Activated naive CD4-positive, alpha-beta T cell treated with anti-CD3 and anti-CD28 coated beads, Interleukin-2, amount 50 U/mL, for 24 hours (primary cell): ENCODE measurements at regions not wholly inside any gene's neighbourhood (a gene's known extent, or its start where the extent isn't known, plus 50 kb on each side); places are given as distances from the start of the nearest gene placed in this dataset.

Experiments used
- H3K27ac Mint-ChIP-seq: one replicate; pipeline ENCODE4 v1.8.0; 2021; ENCODE audit warnings: mild to moderate bottlenecking, mixed read lengths
- H3K27me3 Mint-ChIP-seq: one replicate; pipeline ENCODE4 v1.8.0; 2021; ENCODE audit warnings: mixed read lengths
- H3K36me3 Mint-ChIP-seq: one replicate; pipeline ENCODE4 v1.8.0; 2021; ENCODE audit warnings: mixed read lengths
- H3K4me1 Mint-ChIP-seq: one replicate; pipeline ENCODE4 v1.8.0; 2021; ENCODE audit warnings: mixed read lengths
- H3K4me3 Mint-ChIP-seq: one replicate; pipeline ENCODE4 v1.8.0; 2021; ENCODE audit warnings: mild to moderate bottlenecking, mixed read lengths
- H3K9me3 Mint-ChIP-seq: one replicate; pipeline ENCODE4 v1.8.0; 2021; ENCODE audit warnings: mixed read lengths

GRCh38 chr9:118028225-118028624, 324.0 kb downstream of the TLR4 start:
- Mint-ChIP-seq H3K4me1 (no peaks in the 10 kb centered on the region), H3K27ac (no peak overlapping the region), H3K4me3 (no peak overlapping the region), H3K27me3 (no peaks in the 10 kb centered on the region), H3K9me3 (peaks cover 7% of the 10 kb centered on the region), H3K36me3 (no peaks in the 10 kb centered on the region)

- Mint-ChIP-seq H3K27ac (no peak overlapping the region), H3K9me3 (peaks cover 12% of the 10 kb centered on the region), H3K36me3 (no peaks in the 10 kb centered on the region), H3K4me3 (no peak overlapping the region), H3K4me1 (no peaks in the 10 kb centered on the region), H3K27me3 (peaks cover 5% of the 10 kb centered on the region)
These were observed 325.2 kb downstream of the TLR4 start for GRCh38 chr9:118029425-118029824.

DNA sequence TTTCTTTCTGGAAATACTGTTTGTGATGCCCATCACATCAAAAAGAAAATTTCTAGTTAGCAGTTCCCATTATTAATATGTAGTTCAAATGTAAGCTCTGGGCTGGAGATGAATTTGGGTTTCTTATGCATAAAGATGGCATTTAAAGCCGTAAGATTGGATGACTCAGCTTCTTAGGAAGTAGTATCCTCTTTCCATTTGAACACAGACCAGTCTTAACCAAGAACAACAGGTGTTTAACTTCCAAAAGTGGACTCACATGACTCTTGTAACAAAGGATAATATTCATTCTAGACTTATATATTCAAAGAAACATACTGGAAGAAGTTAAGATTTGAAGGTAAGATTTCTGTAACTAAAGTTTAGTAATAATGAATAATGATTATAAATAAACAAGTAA, 330.5 kb downstream of the TLR4 start:
- no peaks in the 10 kb centered on the region for H3K4me1 Mint-ChIP-seq
- H3K4me3 Mint-ChIP-seq = no peak overlapping the region
- peaks cover 11% of the 10 kb centered on the region for H3K9me3 Mint-ChIP-seq
- H3K27me3 Mint-ChIP-seq = peaks cover 5% of the 10 kb centered on the region
- no peak overlapping the region for H3K27ac Mint-ChIP-seq
- H3K36me3 Mint-ChIP-seq = no peaks in the 10 kb centered on the region

GRCh38 chr9:118038713-118039112, 334.5 kb downstream of the TLR4 start:
- H3K4me1 Mint-ChIP-seq = no peaks in the 10 kb centered on the region
- no peaks in the 10 kb centered on the region for H3K36me3 Mint-ChIP-seq
- peaks cover 5% of the 10 kb centered on the region for H3K27me3 Mint-ChIP-seq
- no peak overlapping the region for H3K4me3 Mint-ChIP-seq
- no peak overlapping the region for H3K27ac Mint-ChIP-seq
- H3K9me3 Mint-ChIP-seq = peaks cover 6% of the 10 kb centered on the region

DNA sequence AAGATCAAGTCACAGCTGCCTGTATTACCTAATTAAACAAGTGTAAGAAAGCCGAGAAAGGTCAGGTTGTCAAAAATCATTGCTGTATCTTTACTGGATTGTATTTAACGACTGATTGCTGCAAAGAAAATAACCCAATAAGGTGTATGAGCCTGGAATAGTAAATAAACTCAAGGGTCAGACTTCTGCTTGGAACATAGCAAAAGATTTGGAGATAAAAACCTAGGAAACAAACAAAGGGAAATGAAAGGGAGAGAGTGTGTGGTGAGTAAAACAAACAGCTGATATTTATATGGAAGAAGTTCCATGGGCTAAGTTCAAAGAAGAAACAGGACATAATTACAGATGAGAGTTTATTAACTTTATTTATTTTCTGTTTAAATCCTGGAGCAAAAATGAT, 354.0 kb downstream of the TLR4 start:
- no peaks in the 10 kb centered on the region for H3K36me3 Mint-ChIP-seq
- no peaks in the 10 kb centered on the region for H3K4me1 Mint-ChIP-seq
- peaks cover 2% of the 10 kb centered on the region for H3K27me3 Mint-ChIP-seq
- no peak overlapping the region for H3K27ac Mint-ChIP-seq
- peaks cover 12% of the 10 kb centered on the region for H3K9me3 Mint-ChIP-seq
- H3K4me3 Mint-ChIP-seq = no peak overlapping the region

GRCh38 chr9:118059484-118060278, 355.5 kb downstream of the TLR4 start:
- Mint-ChIP-seq H3K36me3 (no peaks in the 10 kb centered on the region), H3K4me3 (no peak overlapping the region), H3K27me3 (peaks cover 2% of the 10 kb centered on the region), H3K4me1 (no peaks in the 10 kb centered on the region), H3K9me3 (peaks cover 9% of the 10 kb centered on the region), H3K27ac (no peak overlapping the region)

GRCh38 chr9:118083161-118083560, 379.0 kb downstream of the TLR4 start:
- Mint-ChIP-seq H3K27ac (no peak overlapping the region), H3K9me3 (no peaks in the 10 kb centered on the region), H3K4me1 (no peaks in the 10 kb centered on the region), H3K4me3 (no peak overlapping the region), H3K36me3 (no peaks in the 10 kb centered on the region), H3K27me3 (peaks cover 2% of the 10 kb centered on the region)

- no peaks in the 10 kb centered on the region for H3K4me1 Mint-ChIP-seq
- H3K9me3 Mint-ChIP-seq = no peaks in the 10 kb centered on the region
- no peaks in the 10 kb centered on the region for H3K36me3 Mint-ChIP-seq
- no peak overlapping the region for H3K27ac Mint-ChIP-seq
- H3K27me3 Mint-ChIP-seq = no peaks in the 10 kb centered on the region
- H3K4me3 Mint-ChIP-seq = no peak overlapping the region
These were observed 383.9 kb downstream of the TLR4 start for GRCh38 chr9:118088090-118088489.

DNA sequence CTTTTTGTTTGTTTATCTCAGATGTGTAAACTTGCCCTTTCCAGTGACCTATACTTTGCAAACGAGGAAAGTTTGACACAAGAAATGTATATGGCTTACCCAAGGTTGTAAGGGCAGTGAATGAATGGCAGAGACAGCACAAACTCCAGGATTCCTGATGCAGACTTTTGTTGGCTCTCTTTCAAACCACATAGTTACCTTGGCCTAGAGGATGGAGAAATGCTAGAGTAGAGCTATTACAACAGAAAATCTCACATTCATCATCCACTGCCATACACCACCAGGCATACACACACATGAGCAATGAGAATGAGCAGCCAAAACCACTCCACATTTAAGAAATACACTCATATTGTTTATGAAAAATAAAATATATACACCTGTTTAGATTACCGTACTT, 387.0 kb downstream of the TLR4 start:
- Mint-ChIP-seq H3K4me1 (no peaks in the 10 kb centered on the region), H3K27ac (no peak overlapping the region), H3K36me3 (no peaks in the 10 kb centered on the region), H3K4me3 (no peak overlapping the region), H3K27me3 (no peaks in the 10 kb centered on the region), H3K9me3 (no peaks in the 10 kb centered on the region)

GRCh38 chr9:118091711-118092500, 387.7 kb downstream of the TLR4 start:
- no peaks in the 10 kb centered on the region for H3K36me3 Mint-ChIP-seq
- H3K4me1 Mint-ChIP-seq = no peaks in the 10 kb centered on the region
- H3K27ac Mint-ChIP-seq = no peak overlapping the region
- H3K9me3 Mint-ChIP-seq = no peaks in the 10 kb centered on the region
- H3K4me3 Mint-ChIP-seq = no peak overlapping the region
- no peaks in the 10 kb centered on the region for H3K27me3 Mint-ChIP-seq

DNA sequence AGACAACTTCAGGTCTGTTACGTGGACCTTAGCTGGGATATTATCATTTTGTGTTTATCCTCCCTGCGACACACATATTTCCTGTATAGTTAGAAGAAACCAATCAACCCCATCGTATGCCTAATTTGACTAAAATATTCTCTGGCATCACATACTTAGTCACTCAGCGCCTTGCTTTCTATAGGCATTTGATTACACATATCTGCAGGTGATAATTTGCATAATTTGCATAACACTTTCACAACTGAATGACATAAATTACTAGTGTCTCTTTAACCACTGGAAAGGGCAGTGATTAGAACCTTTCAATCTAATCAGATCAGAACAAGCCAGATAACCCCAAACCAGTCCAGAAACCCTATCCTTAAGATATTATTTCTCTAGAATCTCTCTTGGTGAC, 390.2 kb downstream of the TLR4 start:
- H3K4me3 Mint-ChIP-seq = no peak overlapping the region
- no peaks in the 10 kb centered on the region for H3K9me3 Mint-ChIP-seq
- no peaks in the 10 kb centered on the region for H3K27me3 Mint-ChIP-seq
- no peaks in the 10 kb centered on the region for H3K36me3 Mint-ChIP-seq
- no peak overlapping the region for H3K27ac Mint-ChIP-seq
- H3K4me1 Mint-ChIP-seq = no peaks in the 10 kb centered on the region

GRCh38 chr9:118100529-118101419, 396.6 kb downstream of the TLR4 start:
- no peak overlapping the region for H3K4me3 Mint-ChIP-seq
- no peaks in the 10 kb centered on the region for H3K27me3 Mint-ChIP-seq
- H3K4me1 Mint-ChIP-seq = no peaks in the 10 kb centered on the region
- no peaks in the 10 kb centered on the region for H3K9me3 Mint-ChIP-seq
- H3K27ac Mint-ChIP-seq = no peak overlapping the region
- H3K36me3 Mint-ChIP-seq = no peaks in the 10 kb centered on the region

DNA sequence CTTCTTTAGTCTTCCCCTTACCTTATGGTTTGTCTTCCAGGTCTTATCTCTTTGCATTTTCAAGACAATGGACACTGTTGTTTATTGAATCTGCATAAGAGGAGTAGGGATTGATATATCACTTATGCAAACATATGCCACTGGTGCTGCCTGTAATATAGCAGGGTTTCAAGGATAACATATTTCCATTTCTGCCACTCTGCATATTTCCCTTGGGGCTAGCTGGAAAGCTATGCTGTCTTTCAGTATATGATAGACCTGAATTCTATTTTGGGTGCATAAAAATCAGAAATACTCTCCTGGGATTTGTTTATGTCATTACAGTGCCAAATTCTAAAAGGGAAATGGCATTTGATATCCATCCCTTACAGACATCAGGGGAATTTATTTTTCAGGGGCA, 400.2 kb downstream of the TLR4 start:
- H3K27ac Mint-ChIP-seq = no peak overlapping the region
- H3K9me3 Mint-ChIP-seq = no peaks in the 10 kb centered on the region
- no peaks in the 10 kb centered on the region for H3K4me1 Mint-ChIP-seq
- no peak overlapping the region for H3K4me3 Mint-ChIP-seq
- H3K36me3 Mint-ChIP-seq = no peaks in the 10 kb centered on the region
- no peaks in the 10 kb centered on the region for H3K27me3 Mint-ChIP-seq

- H3K27ac Mint-ChIP-seq = no peak overlapping the region
- peaks cover 1% of the 10 kb centered on the region for H3K27me3 Mint-ChIP-seq
- H3K9me3 Mint-ChIP-seq = no peaks in the 10 kb centered on the region
- H3K36me3 Mint-ChIP-seq = no peaks in the 10 kb centered on the region
- H3K4me3 Mint-ChIP-seq = no peak overlapping the region
- H3K4me1 Mint-ChIP-seq = no peaks in the 10 kb centered on the region
These were observed 404.8 kb downstream of the TLR4 start for GRCh38 chr9:118108971-118109370.

- Mint-ChIP-seq H3K9me3 (no peaks in the 10 kb centered on the region), H3K27me3 (peaks cover 1% of the 10 kb centered on the region), H3K27ac (no peak overlapping the region), H3K36me3 (no peaks in the 10 kb centered on the region), H3K4me1 (no peaks in the 10 kb centered on the region), H3K4me3 (no peak overlapping the region)
These were observed 405.3 kb downstream of the TLR4 start for GRCh38 chr9:118109542-118109941.

GRCh38 chr9:118121361-118121760, 417.2 kb downstream of the TLR4 start:
- Mint-ChIP-seq H3K9me3 (no peaks in the 10 kb centered on the region), H3K27ac (no peak overlapping the region), H3K4me1 (no peaks in the 10 kb centered on the region), H3K4me3 (no peak overlapping the region), H3K27me3 (no peaks in the 10 kb centered on the region), H3K36me3 (no peaks in the 10 kb centered on the region)
